Fibroblast of skin of right quadriceps (primary cell): ENCODE measurements at regions not wholly inside any gene's neighbourhood (a gene's known extent, or its start where the extent isn't known, plus 50 kb on each side); places are given as distances from the start of the nearest gene placed in this dataset.
"Not testable (repeated sequence)": the region's sequence is repeated elsewhere in the genome, so short reads cannot be mapped to it uniquely, and the experiment has no call there.

ENCODE experiments used
- DNase-seq: peaks from one replicate; pipeline ENCODE4 v3.0.0-alpha.2; 2013

DNA sequence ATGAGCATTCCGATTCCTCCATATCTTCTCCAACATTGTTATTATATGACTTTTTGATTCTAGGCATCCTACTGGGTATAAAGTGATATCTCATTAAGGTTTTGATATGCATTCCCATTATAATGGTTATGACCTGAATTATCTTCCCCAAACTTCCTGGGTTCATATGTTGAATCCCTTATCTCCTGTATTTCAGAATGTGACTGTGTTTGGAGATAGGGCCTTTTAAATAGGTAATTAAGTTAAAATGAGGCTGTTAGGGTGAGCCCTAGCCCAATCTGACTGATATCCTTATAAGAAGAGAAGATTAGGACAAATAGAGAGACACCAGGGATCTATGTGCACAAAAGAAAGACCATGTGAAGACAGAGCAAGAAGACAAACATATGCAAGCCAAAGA lies 96.9 kb upstream of the PMCH start:
- DNase-seq, result no peak

GRCh38 chr12:102291498-102292440 lies 94.1 kb upstream of the PMCH start:
- not testable (repeated sequence) for DNase-seq

- not testable (repeated sequence) for DNase-seq
These were observed 92.1 kb upstream of the PMCH start for GRCh38 chr12:102289702-102290101.

DNA sequence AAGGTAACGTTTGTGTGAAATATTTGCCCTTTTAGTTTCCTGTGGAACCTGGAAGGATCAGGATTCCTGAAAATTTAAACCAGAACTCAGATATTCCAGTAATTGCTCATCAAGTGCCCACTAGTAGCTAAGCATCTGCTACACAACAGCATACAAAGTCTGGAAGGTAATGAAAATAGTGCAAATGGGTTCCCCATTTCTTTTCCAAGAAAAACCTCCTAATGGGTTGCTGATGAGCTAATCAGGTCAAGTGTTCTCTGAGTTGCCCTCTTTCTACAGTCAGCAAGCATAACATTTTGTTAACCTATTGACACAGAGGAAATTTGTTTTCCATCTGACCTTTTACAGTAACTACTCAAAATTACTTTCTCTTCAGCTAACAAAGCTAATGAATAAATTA lies 83.6 kb upstream of the PMCH start:
- no peak for DNase-seq

DNA sequence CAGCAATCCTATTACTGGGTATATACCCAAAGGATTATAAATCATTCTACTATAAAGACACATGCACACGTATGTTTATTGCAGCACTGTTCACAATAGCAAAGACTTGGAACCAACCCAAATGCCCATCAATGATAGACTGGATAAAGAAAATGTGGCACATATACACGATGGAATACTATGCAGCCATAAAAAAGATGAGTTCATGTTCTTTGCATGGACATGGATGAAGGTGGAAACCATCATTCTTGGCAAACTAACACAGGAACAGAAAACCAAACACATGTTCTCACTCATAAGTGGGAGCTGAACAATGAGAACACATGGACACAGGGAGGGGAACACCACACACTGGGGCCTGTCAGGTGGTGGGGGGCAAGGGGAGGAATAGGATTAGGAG lies 58.1 kb upstream of the PMCH start:
- DNase-seq, result not testable (repeated sequence)

DNA sequence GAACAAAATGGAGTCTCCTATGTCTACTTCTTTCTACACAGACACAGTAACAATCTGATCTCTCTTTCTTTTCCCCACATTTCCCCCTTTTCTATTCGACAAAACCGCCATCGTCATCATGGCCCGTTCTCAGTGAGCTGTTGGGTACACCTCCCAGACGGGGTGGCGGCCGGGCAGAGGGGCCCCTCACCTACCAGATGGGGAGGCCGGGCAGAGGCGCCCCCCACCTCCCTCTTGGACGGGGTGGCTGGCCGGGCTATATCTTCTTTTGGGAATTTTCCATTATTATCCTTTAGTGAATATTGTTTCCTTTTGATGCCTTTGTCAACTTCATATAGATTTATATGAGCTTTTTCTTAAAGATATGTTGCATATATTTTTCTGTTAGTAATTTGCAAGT lies 53.4 kb upstream of the PMCH start:
- DNase-seq, result not testable (repeated sequence)

GRCh38 chr12:102249079-102249841 lies 51.6 kb upstream of the PMCH start:
- DNase-seq, result no peak
